Upper lobe of left lung (tissue), 6 donors: ENCODE measurements at regions not wholly inside any gene's neighbourhood (a gene's known extent, or its start where the extent isn't known, plus 50 kb on each side); places are given as distances from the start of the nearest gene placed in this dataset.

Experiments used
- ATAC-seq, 2 donors: fragments of 200-7000 bp; cut with Tn5 transposase; one replicate each; pipeline ENCODE4 v1.9.1; 2022; ENCODE audit warnings: mild to moderate bottlenecking in 2 of 2, moderate library complexity in 2 of 2; ENCODE audit not compliant: low FRiP score in 2 of 2
- DNase-seq, 2 donors: peaks; one replicate each; pipeline ENCODE4 v3.0.0-alpha.2; 2019 to 2020
- H3K27ac ChIP-seq, 4 donors: fragments of 200-600 bp; sonication (generic); one replicate each; pipeline ENCODE4 v1.5.1; 2016 to 2019
- H3K27me3 ChIP-seq, 4 donors: fragments of 200-600 bp; sonication (generic); one replicate each; pipeline ENCODE4 v1.5.1; 2017 to 2019
- H3K36me3 ChIP-seq, 4 donors: fragments of 200-600 bp; sonication (generic); one replicate each; pipeline ENCODE4 v1.5.1; 2016 to 2019
- H3K4me1 ChIP-seq, 4 donors: fragments of 200-600 bp; sonication (generic); one replicate each; pipeline ENCODE4 v1.5.1; 2018 to 2019
- H3K4me3 ChIP-seq, 4 donors: fragments of 200-600 bp; sonication (generic); one replicate each; pipeline ENCODE4 v1.5.1; 2017 to 2019; ENCODE audit warnings: mild to moderate bottlenecking in 2 of 4, moderate library complexity in 1 of 4
- H3K9me3 ChIP-seq, 4 donors: fragments of 200-600 bp; sonication (generic); one replicate each; pipeline ENCODE4 v1.5.1; 2018 to 2019
- EP300 ChIP-seq, 4 donors: sonication (generic); formaldehyde crosslinking; IDR thresholded peaks; one replicate each; pipeline ENCODE4 v1.5.1; 2017; ENCODE audit warnings: antibody characterized with exemption in 4 of 4, control low read depth in 2 of 4
- POLR2A ChIP-seq, 4 donors: fragments of 450-650 bp; IDR thresholded peaks; one replicate each; pipeline ENCODE4 v1.5.1; 2016 to 2017; ENCODE audit warnings: antibody characterized with exemption in 4 of 4, mild to moderate bottlenecking in 2 of 4
- POLR2AphosphoS5 ChIP-seq, 2 donors: sonication (generic); formaldehyde crosslinking; IDR thresholded peaks; one replicate each; pipeline ENCODE4 v1.5.1; 2017; ENCODE audit warnings: antibody characterized with exemption in 2 of 2
- WGBS, 2 donors: methylation state at CpG; one replicate each; pipeline ENCODE4 v1.1.5; 2017 to 2018; 5-methylcytosine and 5-hydroxymethylcytosine counted together
- TF ChIP-seq, protein P1 (sequence below), 6 experiments: fragments of 450-650 bp in 4 of 6; fragments of 200-600 bp in 2 of 6; sonication (generic) in 2 of 6; IDR thresholded peaks; one replicate each; pipeline ENCODE4 v1.5.1; 2016 to 2019; ENCODE audit warnings: antibody characterized with exemption in 6 of 6
- donor health status: DM: no; HTN: no; CAD: no; lungs with moderate emphysema.
- donor health status: DM: no; HTN: yes; CAD: no; lungs with severe emphysema.

DNA sequence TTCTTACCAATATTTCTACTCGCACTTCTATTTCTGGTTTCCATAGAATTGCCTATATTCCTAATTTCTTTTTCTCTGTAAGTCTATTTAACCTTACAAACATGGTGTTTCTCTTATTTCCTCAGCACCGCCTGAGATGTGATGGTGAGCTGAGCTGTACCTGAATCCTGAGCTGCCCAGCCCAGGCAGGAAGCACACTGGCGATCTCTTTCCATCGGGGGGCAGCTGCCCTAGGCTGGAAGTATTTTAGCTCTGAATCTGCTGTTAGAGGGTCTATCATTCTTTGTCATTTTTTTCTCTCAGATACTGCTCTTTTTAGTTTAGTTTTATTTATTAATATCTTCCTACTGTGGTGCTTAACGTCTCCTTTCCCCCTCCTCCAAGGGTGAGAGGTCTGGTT is 173.4 kb upstream of the SLC35B3 start:
- Histone ChIP-seq H3K9me3 (no peaks in the 10 kb centered on the region), H3K27me3 (no peaks in the 10 kb centered on the region), H3K4me1 (no peaks in the 10 kb centered on the region), H3K4me3 (no peak overlapping the region), H3K36me3 (no peaks in the 10 kb centered on the region), H3K27ac (no peak overlapping the region)
- TF ChIP-seq POLR2A (IDR thresholded peaks at IDR 0.05): no peak
- no peak for TF ChIP-seq EP300 (IDR thresholded peaks at IDR 0.05)
- TF ChIP-seq, protein P1, sequence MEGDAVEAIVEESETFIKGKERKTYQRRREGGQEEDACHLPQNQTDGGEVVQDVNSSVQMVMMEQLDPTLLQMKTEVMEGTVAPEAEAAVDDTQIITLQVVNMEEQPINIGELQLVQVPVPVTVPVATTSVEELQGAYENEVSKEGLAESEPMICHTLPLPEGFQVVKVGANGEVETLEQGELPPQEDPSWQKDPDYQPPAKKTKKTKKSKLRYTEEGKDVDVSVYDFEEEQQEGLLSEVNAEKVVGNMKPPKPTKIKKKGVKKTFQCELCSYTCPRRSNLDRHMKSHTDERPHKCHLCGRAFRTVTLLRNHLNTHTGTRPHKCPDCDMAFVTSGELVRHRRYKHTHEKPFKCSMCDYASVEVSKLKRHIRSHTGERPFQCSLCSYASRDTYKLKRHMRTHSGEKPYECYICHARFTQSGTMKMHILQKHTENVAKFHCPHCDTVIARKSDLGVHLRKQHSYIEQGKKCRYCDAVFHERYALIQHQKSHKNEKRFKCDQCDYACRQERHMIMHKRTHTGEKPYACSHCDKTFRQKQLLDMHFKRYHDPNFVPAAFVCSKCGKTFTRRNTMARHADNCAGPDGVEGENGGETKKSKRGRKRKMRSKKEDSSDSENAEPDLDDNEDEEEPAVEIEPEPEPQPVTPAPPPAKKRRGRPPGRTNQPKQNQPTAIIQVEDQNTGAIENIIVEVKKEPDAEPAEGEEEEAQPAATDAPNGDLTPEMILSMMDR (IDR thresholded peaks at IDR 0.05): no peak
- no peak for TF ChIP-seq POLR2AphosphoS5 (IDR thresholded peaks at IDR 0.05)
- no peak for ATAC-seq
- DNase-seq: no peak
- 73 to 79% methylated on average over 5 of the region's 5 CpGs for WGBS, 2 donors

DNA sequence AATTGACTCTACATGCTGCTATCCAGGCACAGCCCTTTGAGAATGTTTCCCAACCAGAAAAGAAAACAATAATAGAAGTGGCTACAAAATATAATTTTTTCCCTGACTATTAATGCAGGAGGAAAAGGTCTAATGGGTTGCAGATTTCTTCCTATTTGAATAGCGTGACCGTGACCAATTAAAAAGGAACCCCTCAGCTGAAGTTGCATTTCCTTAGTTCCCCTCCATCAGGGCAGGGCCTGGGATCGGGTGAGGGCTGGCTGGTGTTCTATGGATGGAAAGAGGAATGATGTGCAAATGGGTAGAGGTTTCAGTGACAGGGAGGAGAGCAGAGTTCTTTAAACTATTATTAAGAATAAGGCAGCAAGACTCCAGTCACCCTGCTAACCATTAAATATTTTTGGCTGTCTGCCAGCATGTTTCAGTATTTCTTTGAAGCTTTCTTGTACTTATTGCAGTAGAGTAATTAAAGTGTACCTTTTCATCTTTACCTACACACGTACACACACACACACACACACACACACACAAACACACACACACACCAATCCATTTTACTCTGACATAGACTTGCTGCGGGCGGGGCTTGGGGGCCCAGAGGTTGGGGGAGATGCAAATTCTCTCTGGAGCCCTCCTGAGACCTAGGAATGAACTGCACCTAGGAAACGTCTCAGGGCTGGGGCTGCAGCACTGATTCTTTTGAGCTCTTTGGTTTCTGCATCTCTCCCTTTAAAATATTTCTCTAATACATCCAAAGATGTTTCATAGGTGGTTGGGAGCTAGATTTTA is 154.8 kb upstream of the SLC35B3 start:
- H3K9me3 ChIP-seq: peaks cover 0 to 9% (median 2%) of the 10 kb centered on the region in 4 donors
- H3K27ac ChIP-seq: no peak overlapping the region
- no peaks in the 10 kb centered on the region for H3K27me3 ChIP-seq
- no peak for DNase-seq
- no peaks in the 10 kb centered on the region for H3K4me1 ChIP-seq
- no peak overlapping the region for H3K4me3 ChIP-seq
- H3K36me3 ChIP-seq: no peaks in the 10 kb centered on the region
- WGBS, 2 donors: 35% methylated on average over 7 of the region's 7 CpGs
- ATAC-seq: no peak
- no peak for TF ChIP-seq POLR2AphosphoS5 (IDR thresholded peaks at IDR 0.05)
- TF ChIP-seq POLR2A (IDR thresholded peaks at IDR 0.05): no peak
- no peak for TF ChIP-seq EP300 (IDR thresholded peaks at IDR 0.05)
- TF ChIP-seq, protein P1 (IDR thresholded peaks at IDR 0.05): no peak

DNA sequence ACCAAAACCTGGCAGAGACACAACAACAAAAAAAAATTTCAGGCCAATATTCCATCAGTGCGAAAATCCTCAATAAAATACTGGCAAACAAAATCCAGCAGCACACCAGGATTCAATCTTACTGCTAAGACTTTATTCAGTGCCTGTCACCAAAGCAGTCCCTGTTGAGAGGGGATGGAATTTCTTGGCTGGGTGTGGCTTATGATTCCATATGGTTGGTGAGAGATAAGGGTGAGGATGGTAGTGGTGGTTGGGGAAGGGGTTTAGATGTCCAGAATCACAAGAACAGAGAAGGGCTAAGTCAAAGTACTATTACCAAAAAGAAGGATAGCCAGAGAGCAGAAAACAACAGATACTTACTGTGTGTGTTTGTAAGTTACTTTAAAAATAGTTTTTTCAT is 152.8 kb upstream of the SLC35B3 start:
- H3K4me3 ChIP-seq: no peak overlapping the region
- H3K9me3 ChIP-seq: peaks cover 0 to 8% (median 2%) of the 10 kb centered on the region in 4 donors
- TF ChIP-seq EP300 (IDR thresholded peaks at IDR 0.05) (no peak), POLR2AphosphoS5 (IDR thresholded peaks at IDR 0.05) (no peak), POLR2A (IDR thresholded peaks at IDR 0.05) (no peak)
- TF ChIP-seq, protein P1 (IDR thresholded peaks at IDR 0.05): no peak
- no peaks in the 10 kb centered on the region for H3K36me3 ChIP-seq
- 85 to 97% methylated on average over 1 of the region's 1 CpG for WGBS, 2 donors
- no peak for ATAC-seq
- no peaks in the 10 kb centered on the region for H3K27me3 ChIP-seq
- DNase-seq: no peak
- H3K27ac ChIP-seq: no peak overlapping the region
- H3K4me1 ChIP-seq: no peaks in the 10 kb centered on the region

DNA sequence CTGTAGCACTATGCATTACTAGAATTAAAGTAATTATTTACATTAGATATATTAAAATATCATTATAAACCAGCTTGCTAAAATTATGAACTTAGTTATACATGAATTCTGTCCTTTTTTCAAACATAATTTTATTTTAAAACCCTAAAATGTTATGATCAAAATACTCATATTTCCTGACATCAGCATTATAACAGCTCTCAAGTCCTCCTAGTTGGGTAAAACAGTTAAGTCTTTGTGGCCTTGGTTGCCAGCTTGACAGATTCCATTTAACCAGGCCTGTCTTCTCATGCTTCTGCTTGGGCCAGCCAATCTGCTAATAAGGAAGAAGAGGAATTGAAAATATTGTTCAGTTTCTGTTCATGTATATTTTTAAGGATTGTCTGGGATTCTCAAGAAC is 147.9 kb upstream of the SLC35B3 start:
- Histone ChIP-seq H3K27ac (no peak overlapping the region), H3K4me3 (no peak overlapping the region), H3K4me1 (no peaks in the 10 kb centered on the region), H3K36me3 (no peaks in the 10 kb centered on the region), H3K9me3 (no peaks in the 10 kb centered on the region), H3K27me3 (no peaks in the 10 kb centered on the region)
- no peak for DNase-seq
- ATAC-seq: no peak
- TF ChIP-seq EP300 (IDR thresholded peaks at IDR 0.05): no peak
- TF ChIP-seq POLR2AphosphoS5 (IDR thresholded peaks at IDR 0.05): no peak
- no peak for TF ChIP-seq POLR2A (IDR thresholded peaks at IDR 0.05)
- TF ChIP-seq, protein P1 (IDR thresholded peaks at IDR 0.05): no peak

DNA sequence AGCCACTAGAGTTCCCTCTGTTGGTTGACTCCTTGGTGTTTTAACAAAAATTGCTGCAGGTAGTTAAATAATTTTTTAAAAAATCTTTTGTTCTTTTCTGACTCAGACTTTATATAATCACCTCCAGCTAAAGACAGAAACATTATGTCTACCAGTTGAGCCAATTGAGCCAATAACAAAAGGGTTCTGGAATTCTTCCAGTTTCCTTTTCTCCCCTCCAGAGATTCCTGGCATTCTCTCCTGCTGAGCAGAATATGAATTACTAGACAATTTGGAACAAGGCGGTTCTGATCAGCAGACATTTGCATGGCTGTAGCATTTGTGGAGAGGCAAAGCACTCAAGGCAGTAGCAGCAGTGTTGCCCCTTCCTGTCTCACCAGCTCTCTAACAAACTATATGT is 144.0 kb upstream of the SLC35B3 start:
- Histone ChIP-seq H3K27ac (no peak overlapping the region), H3K27me3 (no peaks in the 10 kb centered on the region), H3K4me1 (no peaks in the 10 kb centered on the region), H3K36me3 (no peaks in the 10 kb centered on the region), H3K9me3 (no peaks in the 10 kb centered on the region), H3K4me3 (no peak overlapping the region)
- DNase-seq (no peak), ATAC-seq (no peak)
- TF ChIP-seq, protein P1 (IDR thresholded peaks at IDR 0.05): no peak
- TF ChIP-seq EP300 (IDR thresholded peaks at IDR 0.05) (no peak), POLR2AphosphoS5 (IDR thresholded peaks at IDR 0.05) (no peak), POLR2A (IDR thresholded peaks at IDR 0.05) (no peak)
- 46 to 86% methylated on average over 1 of the region's 1 CpG for WGBS, 2 donors
